ENCODE measurements at regions not wholly inside any gene's neighbourhood (a gene's known extent, or its start where the extent isn't known, plus 50 kb on each side); places are given as distances from the start of the nearest gene placed in this dataset.

- no peak for TF ChIP-seq CTCF (IDR thresholded peaks at IDR 0.05)
- no peak for TF ChIP-seq POLR2AphosphoS5 (IDR thresholded peaks at IDR 0.05)
- no peak for TF ChIP-seq POLR2A (IDR thresholded peaks at IDR 0.05)
- no peak for TF ChIP-seq EP300 (IDR thresholded peaks at IDR 0.05)
These were observed 52.8 kb upstream of the DGKG start for GRCh38 chr3:186414735-186415419.
